Activated CD4-positive, alpha-beta T cell treated with anti-CD3 and anti-CD28 coated beads for 36 hours (primary cell): ENCODE measurements at regions not wholly inside any gene's neighbourhood (a gene's known extent, or its start where the extent isn't known, plus 50 kb on each side); places are given as distances from the start of the nearest gene placed in this dataset.

Experiments
- ATAC-seq: fragments of 200-7000 bp; cut with Tn5 transposase; one replicate; pipeline ENCODE4 v1.10.0; 2021; ENCODE audit warnings: mild to moderate bottlenecking, moderate library complexity
- CTCF ChIA-PET: fragments of 350-600 bp; sonication (Branson Sonifier 250); formaldehyde crosslinking; loops from one replicate; lab custom pipeline; 2021; ENCODE audit warnings: antibody characterized with exemption; lab: Charles Lee
- POLR2A ChIA-PET: fragments of 350-600 bp; sonication (Branson Sonifier 250); formaldehyde crosslinking; loops from one replicate; lab custom pipeline; 2021; ENCODE audit warnings: antibody characterized with exemption, inconsistent platforms; lab: Charles Lee
- DNase-seq: peaks from one replicate; pipeline ENCODE4 v3.0.0-alpha.2; 2020
- H3K27ac Mint-ChIP-seq: one replicate; pipeline ENCODE4 v1.8.0; 2021; ENCODE audit warnings: mixed read lengths
- H3K27me3 Mint-ChIP-seq: one replicate; pipeline ENCODE4 v1.8.0; 2021; ENCODE audit warnings: mixed read lengths
- H3K36me3 Mint-ChIP-seq: one replicate; pipeline ENCODE4 v1.8.0; 2021; ENCODE audit warnings: low read depth, mixed read lengths
- H3K4me1 Mint-ChIP-seq: one replicate; pipeline ENCODE4 v1.8.0; 2021; ENCODE audit warnings: mixed read lengths
- H3K4me3 Mint-ChIP-seq: one replicate; pipeline ENCODE4 v1.8.0; 2021; ENCODE audit warnings: mild to moderate bottlenecking, moderate library complexity, mixed read lengths
- H3K9me3 Mint-ChIP-seq: one replicate; pipeline ENCODE4 v1.8.0; 2021; ENCODE audit warnings: low read depth, mixed read lengths
- intact Hi-C, 2 experiments: fragments of 100-400 bp; cut with DNase I in 1 of 2; cut with micrococcal nuclease in 1 of 2; formaldehyde crosslinking; loops; one replicate each; pipeline versions ENCODE4 v1.14.2 to v1.15.1; 2022 to 2024; cut with DNase I, micrococcal nuclease

DNA sequence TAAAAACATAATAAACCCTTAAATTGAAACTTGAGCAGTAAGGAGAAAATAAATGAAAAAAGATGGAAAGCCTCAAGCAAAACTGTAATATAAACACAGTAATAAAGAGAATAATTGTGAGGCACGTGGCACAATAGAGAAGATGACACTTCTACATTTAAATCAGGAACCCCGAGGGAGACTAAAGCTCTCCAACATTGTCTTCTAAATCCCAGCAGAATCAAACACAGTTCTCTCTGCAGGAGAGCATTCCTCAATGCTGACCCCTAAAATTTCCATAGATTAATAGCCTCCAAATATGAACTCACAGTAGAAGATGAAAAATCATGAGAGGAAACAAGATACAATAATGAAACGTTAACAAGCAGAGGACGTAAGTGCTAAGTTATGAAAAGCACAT is 721.2 kb upstream of the COX7C start:
- no peak overlapping the region for H3K27ac Mint-ChIP-seq
- no peaks in the 10 kb centered on the region for H3K27me3 Mint-ChIP-seq
- H3K4me1 Mint-ChIP-seq: no peaks in the 10 kb centered on the region
- intact Hi-C loops: no loop called here
- ChIA-PET CTCF (interaction anchor here (0.7 kb wide), 1 partner anchor 33 kb away, joined by 3 read pairs; no protein-coding TSS in a partner anchor), POLR2A (no interaction called here)
- H3K9me3 Mint-ChIP-seq: peaks cover 3% of the 10 kb centered on the region
- H3K4me3 Mint-ChIP-seq: no peak overlapping the region
- ATAC-seq (no peak), DNase-seq (no peak)
- H3K36me3 Mint-ChIP-seq: no peaks in the 10 kb centered on the region

DNA sequence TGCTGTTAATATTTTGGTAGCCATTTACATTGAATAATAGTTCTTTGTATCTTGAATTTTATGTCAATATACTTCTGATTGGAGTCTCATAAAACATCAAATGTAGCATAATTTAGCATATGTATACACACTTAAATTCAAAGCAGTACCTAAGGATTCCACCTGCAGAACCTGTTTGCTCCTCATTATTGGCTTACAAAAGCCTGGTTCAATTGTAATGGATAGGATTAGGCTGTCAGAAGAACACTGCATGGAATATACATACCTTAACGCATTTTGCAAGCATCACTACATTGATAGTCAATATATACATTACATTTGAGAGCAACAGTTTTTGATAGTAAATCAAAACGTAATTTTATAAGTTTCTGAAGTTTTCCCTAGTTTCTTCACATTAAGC is 711.3 kb upstream of the COX7C start:
- Mint-ChIP-seq H3K27ac (no peak overlapping the region), H3K4me1 (no peaks in the 10 kb centered on the region), H3K36me3 (no peaks in the 10 kb centered on the region), H3K4me3 (no peak overlapping the region), H3K9me3 (peaks cover 3% of the 10 kb centered on the region), H3K27me3 (no peaks in the 10 kb centered on the region)
- intact Hi-C loops: no loop called here
- CTCF ChIA-PET: no interaction called here
- ATAC-seq (no peak), DNase-seq (no peak)
- POLR2A ChIA-PET: no interaction called here

GRCh38 chr5:85910335-85910734 is 707.4 kb upstream of the COX7C start:
- no peak for DNase-seq
- Mint-ChIP-seq H3K27ac (no peak overlapping the region), H3K36me3 (no peaks in the 10 kb centered on the region), H3K9me3 (peaks cover 2% of the 10 kb centered on the region), H3K27me3 (no peaks in the 10 kb centered on the region), H3K4me1 (no peaks in the 10 kb centered on the region), H3K4me3 (no peak overlapping the region)
- ATAC-seq: peak; percentile 26
- POLR2A ChIA-PET: no interaction called here
- CTCF ChIA-PET: no interaction called here
- intact Hi-C loops: no loop called here

GRCh38 chr5:85920984-85921383 is 696.8 kb upstream of the COX7C start:
- Mint-ChIP-seq H3K36me3 (no peaks in the 10 kb centered on the region), H3K27me3 (no peaks in the 10 kb centered on the region), H3K27ac (no peak overlapping the region), H3K9me3 (peaks cover 20% of the 10 kb centered on the region), H3K4me1 (no peaks in the 10 kb centered on the region), H3K4me3 (no peak overlapping the region)
- CTCF ChIA-PET: no interaction called here
- ATAC-seq (no peak), DNase-seq (no peak)
- POLR2A ChIA-PET: no interaction called here
- intact Hi-C loops: no loop called here

DNA sequence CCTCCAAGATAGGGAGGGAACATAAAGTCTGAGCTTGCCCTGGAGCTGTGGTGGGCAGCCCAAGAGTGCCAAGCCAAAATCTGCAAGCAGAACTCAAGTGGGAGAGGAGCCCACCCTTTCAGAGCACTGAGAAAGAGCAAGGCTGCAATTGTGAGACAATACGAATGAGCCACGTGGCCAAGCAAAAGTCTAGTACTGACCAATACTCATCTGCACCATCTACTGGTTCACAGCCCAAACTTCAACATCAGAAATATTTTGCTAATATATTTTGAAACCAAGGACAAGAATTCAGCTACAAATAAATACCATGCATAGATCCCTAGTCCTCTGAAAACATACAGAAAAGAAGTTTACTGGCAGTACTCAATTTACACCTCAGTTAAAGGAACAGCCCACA is 696.2 kb upstream of the COX7C start:
- ChIA-PET CTCF (no interaction called here), POLR2A (no interaction called here)
- intact Hi-C loops: no loop called here
- no peak for DNase-seq
- Mint-ChIP-seq H3K27ac (no peak overlapping the region), H3K27me3 (no peaks in the 10 kb centered on the region), H3K9me3 (peaks cover 20% of the 10 kb centered on the region), H3K4me1 (no peaks in the 10 kb centered on the region), H3K4me3 (no peak overlapping the region), H3K36me3 (no peaks in the 10 kb centered on the region)
- ATAC-seq: no peak

DNA sequence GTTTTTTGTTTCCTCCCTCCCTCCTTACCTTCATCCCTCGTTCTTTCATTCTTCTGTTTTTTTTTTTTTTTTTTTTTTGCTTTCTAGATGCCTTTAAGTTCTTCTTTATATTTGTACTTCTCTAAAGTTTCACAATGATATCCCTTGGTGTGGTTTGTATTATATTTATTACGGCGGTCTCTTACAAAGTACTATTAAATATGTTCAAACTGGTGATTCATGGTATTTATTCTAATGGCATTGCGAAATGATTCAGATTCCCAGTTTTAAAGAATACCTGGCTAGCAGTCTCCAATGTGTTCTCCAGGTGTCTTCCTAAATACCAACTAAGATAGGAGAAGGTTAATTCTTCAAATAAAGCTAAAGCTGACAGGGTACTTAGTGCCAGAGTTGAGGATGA is 690.1 kb upstream of the COX7C start:
- Mint-ChIP-seq H3K27me3 (no peaks in the 10 kb centered on the region), H3K4me1 (no peaks in the 10 kb centered on the region), H3K27ac (no peak overlapping the region), H3K9me3 (peaks cover 12% of the 10 kb centered on the region), H3K36me3 (no peaks in the 10 kb centered on the region), H3K4me3 (no peak overlapping the region)
- ChIA-PET POLR2A (no interaction called here), CTCF (no interaction called here)
- intact Hi-C loops: no loop called here
- DNase-seq: no peak
- ATAC-seq: no peak

- intact Hi-C loops: no loop called here
- no peaks in the 10 kb centered on the region for H3K27me3 Mint-ChIP-seq
- H3K4me1 Mint-ChIP-seq: no peaks in the 10 kb centered on the region
- peaks cover 8% of the 10 kb centered on the region for H3K9me3 Mint-ChIP-seq
- DNase-seq (no peak), ATAC-seq (no peak)
- H3K27ac Mint-ChIP-seq: no peak overlapping the region
- no peaks in the 10 kb centered on the region for H3K36me3 Mint-ChIP-seq
- ChIA-PET CTCF (interaction anchor here (0.6 kb wide), 1 partner anchor 34 kb away, joined by 3 read pairs; no protein-coding TSS in a partner anchor), POLR2A (interaction anchor here (0.6 kb wide), 1 partner anchor 25 kb away, joined by 8 read pairs; no protein-coding TSS in a partner anchor)
- H3K4me3 Mint-ChIP-seq: no peak overlapping the region
These were observed 688.0 kb upstream of the COX7C start for GRCh38 chr5:85929713-85930112.

DNA sequence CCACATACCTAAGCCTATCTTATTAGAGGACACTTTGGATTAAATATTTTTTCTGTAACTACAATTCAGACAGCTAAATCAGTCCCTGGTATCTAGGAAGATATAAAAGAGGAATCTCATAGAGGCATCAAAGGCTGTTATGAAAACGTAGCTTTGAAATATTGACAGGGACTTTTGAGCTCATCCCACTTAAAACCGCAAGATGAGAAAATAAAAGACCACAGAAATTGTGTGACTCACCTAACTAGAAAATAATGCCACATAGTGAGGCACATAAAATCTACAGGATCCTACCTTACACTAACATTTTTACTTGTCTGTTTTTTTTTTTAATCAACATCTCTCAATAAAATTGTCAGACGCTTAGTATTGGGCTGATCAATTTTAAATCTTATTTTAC is 686.5 kb upstream of the COX7C start:
- Mint-ChIP-seq H3K27ac (no peak overlapping the region), H3K4me3 (no peak overlapping the region), H3K4me1 (no peaks in the 10 kb centered on the region), H3K27me3 (no peaks in the 10 kb centered on the region), H3K9me3 (peaks cover 5% of the 10 kb centered on the region), H3K36me3 (no peaks in the 10 kb centered on the region)
- ChIA-PET CTCF (interaction anchor here (0.7 kb wide), 1 partner anchor 185 kb away, joined by 4 read pairs; no protein-coding TSS in a partner anchor), POLR2A (interaction anchor here (0.7 kb wide), 1 partner anchor 247 kb away, joined by 3 read pairs; no protein-coding TSS in a partner anchor)
- no peak for ATAC-seq
- DNase-seq: no peak
- intact Hi-C loops: no loop called here

DNA sequence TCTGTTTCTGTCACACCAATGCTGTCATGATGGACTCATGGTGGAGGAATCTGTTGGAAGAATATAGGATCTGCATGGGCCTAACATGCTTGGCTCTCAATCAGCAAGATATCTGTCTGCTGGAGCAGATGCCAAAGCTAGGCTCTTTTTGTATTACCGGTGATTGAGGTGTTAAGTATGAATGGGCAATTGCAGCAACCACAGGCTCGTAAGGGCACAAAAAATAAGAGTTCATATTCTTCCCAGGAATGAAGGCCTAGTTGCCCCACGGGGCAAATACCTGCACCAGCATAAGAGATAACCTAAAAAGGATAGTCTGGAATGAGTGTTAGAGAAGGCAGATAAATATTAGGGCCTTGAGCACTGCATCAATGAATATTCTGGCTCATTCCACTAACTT is 679.5 kb upstream of the COX7C start:
- Mint-ChIP-seq H3K4me3 (no peak overlapping the region), H3K4me1 (no peaks in the 10 kb centered on the region), H3K9me3 (peaks cover 5% of the 10 kb centered on the region), H3K36me3 (no peaks in the 10 kb centered on the region), H3K27ac (no peak overlapping the region), H3K27me3 (no peaks in the 10 kb centered on the region)
- DNase-seq (no peak), ATAC-seq (no peak)
- ChIA-PET CTCF (interaction anchor here (1.2 kb wide), 1 partner anchor 9 kb away, joined by 4 read pairs; no protein-coding TSS in a partner anchor), POLR2A (no interaction called here)
- intact Hi-C loops: no loop called here

GRCh38 chr5:85951707-85952210 is 666.0 kb upstream of the COX7C start:
- ATAC-seq (no peak), DNase-seq (no peak)
- intact Hi-C loops: no loop called here
- Mint-ChIP-seq H3K4me1 (no peaks in the 10 kb centered on the region), H3K9me3 (no peaks in the 10 kb centered on the region), H3K4me3 (no peak overlapping the region), H3K27me3 (no peaks in the 10 kb centered on the region), H3K36me3 (no peaks in the 10 kb centered on the region), H3K27ac (no peak overlapping the region)
- ChIA-PET POLR2A (no interaction called here), CTCF (no interaction called here)

GRCh38 chr5:85952680-85953079 is 665.1 kb upstream of the COX7C start:
- no peaks in the 10 kb centered on the region for H3K36me3 Mint-ChIP-seq
- H3K27ac Mint-ChIP-seq: no peak overlapping the region
- no peaks in the 10 kb centered on the region for H3K9me3 Mint-ChIP-seq
- H3K4me1 Mint-ChIP-seq: no peaks in the 10 kb centered on the region
- DNase-seq: no peak
- CTCF ChIA-PET: no interaction called here
- H3K27me3 Mint-ChIP-seq: no peaks in the 10 kb centered on the region
- POLR2A ChIA-PET: no interaction called here
- no peak overlapping the region for H3K4me3 Mint-ChIP-seq
- no peak for ATAC-seq
- intact Hi-C loops: no loop called here

DNA sequence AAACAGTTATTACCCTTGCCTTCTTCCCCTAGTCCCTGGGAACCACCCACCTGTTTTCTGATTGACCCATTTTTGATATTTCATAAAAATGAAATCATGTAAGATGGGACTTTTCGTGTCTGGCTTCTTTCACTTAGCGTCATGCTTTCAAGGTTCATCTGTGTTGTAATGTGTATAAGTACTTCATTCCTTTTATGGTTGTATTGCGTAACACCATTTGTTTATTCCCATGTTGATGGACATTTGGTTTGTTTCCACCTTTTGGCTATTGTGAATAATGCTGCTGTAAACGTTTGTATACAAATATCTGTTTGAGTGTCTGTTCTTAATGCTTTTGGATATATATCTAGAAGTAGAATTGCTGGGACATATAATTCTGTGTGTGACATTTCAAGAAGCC is 650.1 kb upstream of the COX7C start:
- Mint-ChIP-seq H3K36me3 (no peaks in the 10 kb centered on the region), H3K27ac (no peak overlapping the region), H3K4me3 (no peak overlapping the region), H3K4me1 (no peaks in the 10 kb centered on the region), H3K27me3 (no peaks in the 10 kb centered on the region), H3K9me3 (peaks cover 3% of the 10 kb centered on the region)
- DNase-seq (no peak), ATAC-seq (no peak)
- ChIA-PET CTCF (no interaction called here), POLR2A (no interaction called here)
- intact Hi-C loops: no loop called here
